ENCODE measurements at regions not wholly inside any gene's neighbourhood (a gene's known extent, or its start where the extent isn't known, plus 50 kb on each side); places are given as distances from the start of the nearest gene placed in this dataset.

DNA sequence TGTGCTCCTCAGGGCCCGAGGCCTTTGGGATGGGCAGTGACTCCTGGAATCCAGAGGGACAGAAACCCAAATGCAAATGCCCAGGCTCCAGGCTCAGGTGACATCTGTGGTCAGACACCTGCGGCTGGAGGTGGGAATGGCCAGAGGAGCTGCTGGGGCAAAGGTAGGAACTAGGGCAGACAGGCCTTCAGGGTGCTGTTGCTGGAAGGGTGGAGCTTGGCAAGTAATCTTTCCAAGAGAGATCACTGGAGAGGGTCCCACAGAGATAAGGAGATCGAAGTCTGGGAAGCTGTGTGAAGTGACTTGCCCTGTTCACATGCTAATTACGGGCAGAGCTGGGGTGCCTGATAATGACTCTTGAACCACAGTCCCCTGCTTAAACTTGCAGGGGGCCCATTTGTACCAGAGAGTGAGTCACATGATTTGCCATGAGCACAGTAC is 82.4 kb downstream of the ACAA2 start:
- TF ChIP-seq, protein P1, sequence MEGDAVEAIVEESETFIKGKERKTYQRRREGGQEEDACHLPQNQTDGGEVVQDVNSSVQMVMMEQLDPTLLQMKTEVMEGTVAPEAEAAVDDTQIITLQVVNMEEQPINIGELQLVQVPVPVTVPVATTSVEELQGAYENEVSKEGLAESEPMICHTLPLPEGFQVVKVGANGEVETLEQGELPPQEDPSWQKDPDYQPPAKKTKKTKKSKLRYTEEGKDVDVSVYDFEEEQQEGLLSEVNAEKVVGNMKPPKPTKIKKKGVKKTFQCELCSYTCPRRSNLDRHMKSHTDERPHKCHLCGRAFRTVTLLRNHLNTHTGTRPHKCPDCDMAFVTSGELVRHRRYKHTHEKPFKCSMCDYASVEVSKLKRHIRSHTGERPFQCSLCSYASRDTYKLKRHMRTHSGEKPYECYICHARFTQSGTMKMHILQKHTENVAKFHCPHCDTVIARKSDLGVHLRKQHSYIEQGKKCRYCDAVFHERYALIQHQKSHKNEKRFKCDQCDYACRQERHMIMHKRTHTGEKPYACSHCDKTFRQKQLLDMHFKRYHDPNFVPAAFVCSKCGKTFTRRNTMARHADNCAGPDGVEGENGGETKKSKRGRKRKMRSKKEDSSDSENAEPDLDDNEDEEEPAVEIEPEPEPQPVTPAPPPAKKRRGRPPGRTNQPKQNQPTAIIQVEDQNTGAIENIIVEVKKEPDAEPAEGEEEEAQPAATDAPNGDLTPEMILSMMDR (IDR thresholded peaks at IDR 0.05; ENCODE audit: low read depth, low read length) = no peak
- TF ChIP-seq POLR2A (IDR thresholded peaks at IDR 0.05; ENCODE audit: extremely low read depth, insufficient read length) = no peak
- TF ChIP-seq, protein P2, sequence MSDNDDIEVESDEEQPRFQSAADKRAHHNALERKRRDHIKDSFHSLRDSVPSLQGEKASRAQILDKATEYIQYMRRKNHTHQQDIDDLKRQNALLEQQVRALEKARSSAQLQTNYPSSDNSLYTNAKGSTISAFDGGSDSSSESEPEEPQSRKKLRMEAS (IDR thresholded peaks at IDR 0.05; ENCODE audit: low read depth, low read length) = no peak

Data from NB4 (cell line).